ENCODE measurements at regions not wholly inside any gene's neighbourhood (a gene's known extent, or its start where the extent isn't known, plus 50 kb on each side); places are given as distances from the start of the nearest gene placed in this dataset.

- TF ChIP-seq POLR2AphosphoS5 (IDR thresholded peaks at IDR 0.05; ENCODE audit: low read depth, low read length): no peak
- no peak for TF ChIP-seq CHD1 (IDR thresholded peaks at IDR 0.05; ENCODE audit: low read depth, low read length)
- no peak for TF ChIP-seq CTCF (IDR thresholded peaks at IDR 0.05; ENCODE audit: control extremely low read depth in 1 of 3, insufficient read depth in 1 of 3, low read depth in 1 of 3, low read length in 3 of 3)
- TF ChIP-seq HDAC2 (IDR thresholded peaks at IDR 0.05; ENCODE audit: borderline replicate concordance in 1 of 2, low read depth in 2 of 2, low read length in 2 of 2): no peak
Measured at GRCh38 chr12:96099421-96099820, 64.0 kb upstream of the LTA4H start.
